Right renal pelvis (tissue), 4 donors: ENCODE measurements at regions not wholly inside any gene's neighbourhood (a gene's known extent, or its start where the extent isn't known, plus 50 kb on each side); places are given as distances from the start of the nearest gene placed in this dataset.
"Not testable (repeated sequence)": the region's sequence is repeated elsewhere in the genome, so short reads cannot be mapped to it uniquely, and the experiment has no call there.

Experiments
- DNase-seq, 4 donors: peaks; one replicate each; pipeline ENCODE4 v3.0.0-alpha.2; 2013; ENCODE audit warnings: low read depth in 4 of 4, low spot score in 3 of 4, missing footprints in 1 of 4

- DNase-seq = not testable (repeated sequence)
These were observed 321.5 kb downstream of the EMP1 start for GRCh38 chr12:13518034-13518433.

- DNase-seq = no peak
These were observed 313.2 kb downstream of the EMP1 start for GRCh38 chr12:13509740-13510139.

- DNase-seq = no peak
These were observed 309.1 kb downstream of the EMP1 start for GRCh38 chr12:13505636-13506035.

GRCh38 chr12:13505224-13505623 is 308.7 kb downstream of the EMP1 start:
- DNase-seq = no peak

GRCh38 chr12:13504736-13505135 is 308.2 kb downstream of the EMP1 start:
- no peak for DNase-seq

GRCh38 chr12:13504074-13504473 is 307.5 kb downstream of the EMP1 start:
- DNase-seq = no peak

- DNase-seq = no peak
These were observed 306.7 kb downstream of the EMP1 start for GRCh38 chr12:13503094-13503835.

GRCh38 chr12:13499008-13499407 is 302.5 kb downstream of the EMP1 start:
- no peak for DNase-seq

- no peak for DNase-seq
These were observed 299.6 kb downstream of the EMP1 start for GRCh38 chr12:13496111-13496510.

- no peak for DNase-seq
These were observed 292.7 kb downstream of the EMP1 start for GRCh38 chr12:13489246-13489645.

- DNase-seq = no peak
These were observed 290.8 kb downstream of the EMP1 start for GRCh38 chr12:13487326-13487725.

- no peak for DNase-seq
These were observed 290.3 kb downstream of the EMP1 start for GRCh38 chr12:13486794-13487193.

- no peak for DNase-seq
These were observed 282.2 kb downstream of the EMP1 start for GRCh38 chr12:13478650-13479181.

- DNase-seq = no peak
These were observed 277.9 kb downstream of the EMP1 start for GRCh38 chr12:13474381-13474780.

GRCh38 chr12:13472690-13473089 is 276.2 kb downstream of the EMP1 start:
- DNase-seq = no peak

GRCh38 chr12:13471471-13471870 is 274.9 kb downstream of the EMP1 start:
- DNase-seq = no peak

- no peak for DNase-seq
These were observed 269.1 kb downstream of the EMP1 start for GRCh38 chr12:13465635-13466034.

GRCh38 chr12:13463189-13463588 is 266.7 kb downstream of the EMP1 start:
- DNase-seq = no peak

- DNase-seq = no peak
These were observed 265.9 kb downstream of the EMP1 start for GRCh38 chr12:13462450-13462849.

GRCh38 chr12:13455778-13456144 is 259.2 kb downstream of the EMP1 start:
- no peak for DNase-seq

GRCh38 chr12:13454991-13455777 is 258.7 kb downstream of the EMP1 start:
- no peak for DNase-seq
